ENCODE measurements at regions not wholly inside any gene's neighbourhood (a gene's known extent, or its start where the extent isn't known, plus 50 kb on each side); places are given as distances from the start of the nearest gene placed in this dataset.

DNA sequence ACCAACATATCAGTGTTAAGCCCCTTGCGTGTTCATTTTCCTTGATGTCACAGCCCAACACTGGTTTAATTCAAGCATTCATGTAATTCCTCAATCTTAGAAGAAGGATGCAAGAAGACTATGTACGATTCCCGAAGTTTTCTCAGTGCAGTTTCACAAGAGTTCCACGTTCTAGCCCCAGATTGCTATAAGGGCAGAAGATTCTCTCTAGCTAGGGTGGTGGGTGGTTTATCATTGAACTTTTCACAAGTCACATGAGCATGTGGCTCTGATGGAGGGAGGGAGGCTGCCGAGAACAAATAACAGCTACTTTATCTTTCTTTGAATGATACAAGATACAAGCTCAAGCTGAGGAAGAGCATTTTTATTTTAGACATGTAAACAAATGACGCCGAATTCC is 71.9 kb upstream of the NHSL1 start:
- TF ChIP-seq, protein P1, sequence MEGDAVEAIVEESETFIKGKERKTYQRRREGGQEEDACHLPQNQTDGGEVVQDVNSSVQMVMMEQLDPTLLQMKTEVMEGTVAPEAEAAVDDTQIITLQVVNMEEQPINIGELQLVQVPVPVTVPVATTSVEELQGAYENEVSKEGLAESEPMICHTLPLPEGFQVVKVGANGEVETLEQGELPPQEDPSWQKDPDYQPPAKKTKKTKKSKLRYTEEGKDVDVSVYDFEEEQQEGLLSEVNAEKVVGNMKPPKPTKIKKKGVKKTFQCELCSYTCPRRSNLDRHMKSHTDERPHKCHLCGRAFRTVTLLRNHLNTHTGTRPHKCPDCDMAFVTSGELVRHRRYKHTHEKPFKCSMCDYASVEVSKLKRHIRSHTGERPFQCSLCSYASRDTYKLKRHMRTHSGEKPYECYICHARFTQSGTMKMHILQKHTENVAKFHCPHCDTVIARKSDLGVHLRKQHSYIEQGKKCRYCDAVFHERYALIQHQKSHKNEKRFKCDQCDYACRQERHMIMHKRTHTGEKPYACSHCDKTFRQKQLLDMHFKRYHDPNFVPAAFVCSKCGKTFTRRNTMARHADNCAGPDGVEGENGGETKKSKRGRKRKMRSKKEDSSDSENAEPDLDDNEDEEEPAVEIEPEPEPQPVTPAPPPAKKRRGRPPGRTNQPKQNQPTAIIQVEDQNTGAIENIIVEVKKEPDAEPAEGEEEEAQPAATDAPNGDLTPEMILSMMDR (IDR thresholded peaks at IDR 0.05 in 2 of 3, conservative IDR thresholded peaks at IDR 0.05 in 1 of 3; ENCODE audit: borderline replicate concordance in 1 of 3, insufficient read depth in 1 of 3, low read depth in 2 of 3, low read length in 2 of 3) = no peak
- TF ChIP-seq, protein P2, sequence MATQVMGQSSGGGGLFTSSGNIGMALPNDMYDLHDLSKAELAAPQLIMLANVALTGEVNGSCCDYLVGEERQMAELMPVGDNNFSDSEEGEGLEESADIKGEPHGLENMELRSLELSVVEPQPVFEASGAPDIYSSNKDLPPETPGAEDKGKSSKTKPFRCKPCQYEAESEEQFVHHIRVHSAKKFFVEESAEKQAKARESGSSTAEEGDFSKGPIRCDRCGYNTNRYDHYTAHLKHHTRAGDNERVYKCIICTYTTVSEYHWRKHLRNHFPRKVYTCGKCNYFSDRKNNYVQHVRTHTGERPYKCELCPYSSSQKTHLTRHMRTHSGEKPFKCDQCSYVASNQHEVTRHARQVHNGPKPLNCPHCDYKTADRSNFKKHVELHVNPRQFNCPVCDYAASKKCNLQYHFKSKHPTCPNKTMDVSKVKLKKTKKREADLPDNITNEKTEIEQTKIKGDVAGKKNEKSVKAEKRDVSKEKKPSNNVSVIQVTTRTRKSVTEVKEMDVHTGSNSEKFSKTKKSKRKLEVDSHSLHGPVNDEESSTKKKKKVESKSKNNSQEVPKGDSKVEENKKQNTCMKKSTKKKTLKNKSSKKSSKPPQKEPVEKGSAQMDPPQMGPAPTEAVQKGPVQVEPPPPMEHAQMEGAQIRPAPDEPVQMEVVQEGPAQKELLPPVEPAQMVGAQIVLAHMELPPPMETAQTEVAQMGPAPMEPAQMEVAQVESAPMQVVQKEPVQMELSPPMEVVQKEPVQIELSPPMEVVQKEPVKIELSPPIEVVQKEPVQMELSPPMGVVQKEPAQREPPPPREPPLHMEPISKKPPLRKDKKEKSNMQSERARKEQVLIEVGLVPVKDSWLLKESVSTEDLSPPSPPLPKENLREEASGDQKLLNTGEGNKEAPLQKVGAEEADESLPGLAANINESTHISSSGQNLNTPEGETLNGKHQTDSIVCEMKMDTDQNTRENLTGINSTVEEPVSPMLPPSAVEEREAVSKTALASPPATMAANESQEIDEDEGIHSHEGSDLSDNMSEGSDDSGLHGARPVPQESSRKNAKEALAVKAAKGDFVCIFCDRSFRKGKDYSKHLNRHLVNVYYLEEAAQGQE (IDR thresholded peaks at IDR 0.05; ENCODE audit: low read depth) = no peak
